Endodermal cell (in vitro differentiated cells): ENCODE measurements at regions not wholly inside any gene's neighbourhood (a gene's known extent, or its start where the extent isn't known, plus 50 kb on each side); places are given as distances from the start of the nearest gene placed in this dataset.

ENCODE experiments used
- DNase-seq: peaks from one replicate; pipeline ENCODE4 v3.0.0-alpha.2; 2017
- H3K27ac ChIP-seq: 2 replicates; pipeline ENCODE4 v1.5.1; 2013; ENCODE audit warnings: mild to moderate bottlenecking, low read depth, low read length, moderate library complexity
- H3K27me3 ChIP-seq: 2 replicates; pipeline ENCODE4 v1.6.1; 2013; ENCODE audit warnings: mild to moderate bottlenecking, low read length, moderate library complexity; ENCODE audit not compliant: insufficient read depth, control insufficient read depth, poor library complexity, severe bottlenecking
- H3K36me3 ChIP-seq: 2 replicates; pipeline ENCODE4 v1.7.0; 2013; ENCODE audit warnings: mild to moderate bottlenecking, low read length, moderate library complexity; ENCODE audit not compliant: control insufficient read depth, insufficient read depth
- H3K4me1 ChIP-seq: one replicate; pipeline ENCODE4 v1.7.0; 2013; ENCODE audit warnings: low read length; ENCODE audit not compliant: control insufficient read depth, insufficient read depth
- H3K4me3 ChIP-seq: 2 replicates; pipeline ENCODE4 v1.5.1; 2013; ENCODE audit warnings: mild to moderate bottlenecking, low read length, moderate library complexity
- H3K9ac ChIP-seq: 2 replicates; pipeline ENCODE4 v1.6.1; 2013; ENCODE audit warnings: mild to moderate bottlenecking, low read length, moderate library complexity; ENCODE audit not compliant: poor library complexity, severe bottlenecking; ENCODE audit errors: extremely low read depth
- H3K9me3 ChIP-seq: 2 replicates; pipeline ENCODE4 v1.6.1; 2013; ENCODE audit warnings: mild to moderate bottlenecking, low read length, moderate library complexity; ENCODE audit not compliant: control insufficient read depth
- H3K27ac Mint-ChIP-seq: 2 replicates; pipeline ENCODE4 v1.8.0; 2020; ENCODE audit warnings: mixed read lengths
- H3K27me3 Mint-ChIP-seq: 2 replicates; pipeline ENCODE4 v1.8.0; 2021; ENCODE audit warnings: mild to moderate bottlenecking, mixed read lengths; ENCODE audit not compliant: insufficient read depth
- H3K36me3 Mint-ChIP-seq: 2 replicates; pipeline ENCODE4 v1.8.0; 2020; ENCODE audit warnings: low read depth, mixed read lengths
- H3K4me1 Mint-ChIP-seq: 2 replicates; pipeline ENCODE4 v1.8.0; 2020; ENCODE audit warnings: mixed read lengths
- H3K4me3 Mint-ChIP-seq: 2 replicates; pipeline ENCODE4 v1.8.0; 2020; ENCODE audit warnings: mild to moderate bottlenecking, moderate library complexity, mixed read lengths
- H3K9me3 Mint-ChIP-seq: 2 replicates; pipeline ENCODE4 v1.8.0; 2020; ENCODE audit warnings: mild to moderate bottlenecking, mixed read lengths
- CTCF ChIP-seq: fragments of 200-600 bp; sonication (generic); conservative IDR thresholded peaks from 2 replicates; pipeline ENCODE4 v1.5.0; 2021; ENCODE audit warnings: antibody characterized with exemption, mild to moderate bottlenecking
- WGBS, 2 experiments: methylation state at CpG; one replicate each; pipeline versions ENCODE4 v1.1.5 to v1.1.7; 2013; ENCODE audit warnings: missing lambda C conversion rate in 2 of 2, mixed read lengths in 1 of 2; ENCODE audit not compliant: insufficient coverage in 1 of 2, insufficient read length in 1 of 2; 5-methylcytosine and 5-hydroxymethylcytosine counted together

GRCh38 chr6:167685654-167686053, 141.1 kb upstream of the AFDN start:
- 87% methylated on average over 7 to 10 of the region's 10 CpGs for WGBS, 2 experiments
- H3K4me3 Mint-ChIP-seq, result no peak overlapping the region
- peaks cover 36% of the 10 kb centered on the region for H3K4me1 Mint-ChIP-seq

GRCh38 chr6:167686204-167686893, 140.4 kb upstream of the AFDN start:
- WGBS, 2 experiments, result 94 to 98% methylated on average over 7 of the region's 7 CpGs

More at GRCh38 chr6:167685654-167686053, 141.1 kb upstream of the AFDN start:
- peaks cover 16% of the 10 kb centered on the region for H3K27me3 Mint-ChIP-seq
- H3K27ac Mint-ChIP-seq, result no peak overlapping the region
- no peak for DNase-seq
- peaks cover 5% of the 10 kb centered on the region for H3K27me3 ChIP-seq
- H3K4me3 ChIP-seq, result no peak overlapping the region
- H3K27ac ChIP-seq, result no peak overlapping the region
- no peaks in the 10 kb centered on the region for H3K9me3 ChIP-seq
- no peaks in the 10 kb centered on the region for H3K36me3 Mint-ChIP-seq
- H3K9ac ChIP-seq, result no peak overlapping the region
- H3K9me3 Mint-ChIP-seq, result no peaks in the 10 kb centered on the region
- H3K36me3 ChIP-seq, result no peaks in the 10 kb centered on the region
- peaks cover 7% of the 10 kb centered on the region for H3K4me1 ChIP-seq
- TF ChIP-seq CTCF, result no peak

GRCh38 chr6:167687116-167687725, 139.5 kb upstream of the AFDN start:
- DNase-seq, result no peak
- Mint-ChIP-seq H3K36me3 (no peaks in the 10 kb centered on the region), H3K9me3 (no peaks in the 10 kb centered on the region), H3K27me3 (peaks cover 9% of the 10 kb centered on the region), H3K4me1 (peaks cover 47% of the 10 kb centered on the region), H3K27ac (no peak overlapping the region), H3K4me3 (no peak overlapping the region)
- no peak for TF ChIP-seq CTCF
- 92 to 95% methylated on average over 17 to 18 of the region's 18 CpGs for WGBS, 2 experiments
- H3K4me3 ChIP-seq, result no peak overlapping the region
- H3K9me3 ChIP-seq, result no peaks in the 10 kb centered on the region
- no peaks in the 10 kb centered on the region for H3K27me3 ChIP-seq
- H3K27ac ChIP-seq, result no peak overlapping the region
- H3K36me3 ChIP-seq, result no peaks in the 10 kb centered on the region
- peaks cover 17% of the 10 kb centered on the region for H3K4me1 ChIP-seq
- no peak overlapping the region for H3K9ac ChIP-seq

More at GRCh38 chr6:167686204-167686893, 140.4 kb upstream of the AFDN start:
- Histone ChIP-seq H3K27me3 (no peaks in the 10 kb centered on the region), H3K27ac (no peak overlapping the region), H3K9me3 (no peaks in the 10 kb centered on the region), H3K36me3 (no peaks in the 10 kb centered on the region), H3K4me3 (no peak overlapping the region), H3K9ac (no peak overlapping the region), H3K4me1 (peaks cover 12% of the 10 kb centered on the region)
- Mint-ChIP-seq H3K27ac (no peak overlapping the region), H3K36me3 (no peaks in the 10 kb centered on the region), H3K4me1 (peaks cover 41% of the 10 kb centered on the region), H3K4me3 (no peak overlapping the region), H3K27me3 (peaks cover 11% of the 10 kb centered on the region), H3K9me3 (no peaks in the 10 kb centered on the region)
- no peak for TF ChIP-seq CTCF
- no peak for DNase-seq
